ENCODE measurements at regions not wholly inside any gene's neighbourhood (a gene's known extent, or its start where the extent isn't known, plus 50 kb on each side); places are given as distances from the start of the nearest gene placed in this dataset.
"Not testable (repeated sequence)": the region's sequence is repeated elsewhere in the genome, so short reads cannot be mapped to it uniquely, and the experiment has no call there.

- DNase-seq (ENCODE audit: low read depth, low spot score), result no peak
- H3K27ac ChIP-seq, result peak overlapping the region; percentile 11
These were observed 393.3 kb upstream of the CTSO start for GRCh38 chr4:156346959-156347385.

DNA sequence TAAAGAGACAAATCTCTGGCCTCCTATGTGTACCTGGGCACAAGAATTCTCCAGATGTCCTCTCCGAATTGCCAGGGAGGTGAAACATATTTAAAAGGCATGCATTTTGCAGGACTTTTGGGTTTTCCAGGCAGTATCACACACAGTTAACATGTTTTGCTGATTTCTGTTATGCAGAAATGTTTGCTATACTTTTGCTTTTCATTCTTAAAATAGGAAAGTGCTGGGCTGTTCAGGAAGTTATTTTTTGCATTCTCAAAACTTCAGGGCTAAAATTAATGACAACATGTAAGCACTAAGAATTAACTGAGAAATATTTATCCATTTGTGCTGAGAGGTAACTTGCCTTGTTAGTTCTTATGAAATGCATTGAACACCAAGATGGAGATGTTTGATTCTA is 390.7 kb upstream of the CTSO start:
- no peak overlapping the region for H3K27ac ChIP-seq

GRCh38 chr4:156336511-156336910 is 382.8 kb upstream of the CTSO start:
- no peak overlapping the region for H3K27ac ChIP-seq
- no peak for DNase-seq (ENCODE audit: low read depth, low spot score)

More for the DNA sequence above, 390.7 kb upstream of the CTSO start:
- no peak for DNase-seq (ENCODE audit: low read depth, low spot score)

- DNase-seq (ENCODE audit: low read depth, low spot score), result no peak
- H3K27ac ChIP-seq, result no peak overlapping the region
These were observed 382.1 kb upstream of the CTSO start for GRCh38 chr4:156335721-156336120.

GRCh38 chr4:156330436-156331031 is 376.9 kb upstream of the CTSO start:
- no peak overlapping the region for H3K27ac ChIP-seq
- DNase-seq (ENCODE audit: low read depth, low spot score), result no peak

DNA sequence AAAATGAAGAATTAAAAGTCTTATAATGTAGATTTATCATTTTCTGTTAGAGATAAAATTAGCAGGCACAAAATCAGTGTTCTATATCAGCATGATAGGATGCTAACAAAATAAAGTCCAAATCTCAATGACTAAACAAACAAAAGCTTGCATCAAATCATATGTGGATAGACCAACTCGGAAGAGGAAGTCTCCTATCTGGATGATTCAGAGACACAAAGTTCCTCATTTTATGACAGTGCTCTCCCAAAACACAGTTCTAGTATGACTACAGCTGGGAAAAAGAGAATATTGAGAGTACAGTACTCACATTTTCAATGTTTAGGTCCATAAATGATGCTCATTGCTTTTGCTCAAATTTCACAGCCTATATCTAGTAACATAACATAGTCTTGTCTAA is 376.1 kb upstream of the CTSO start:
- H3K27ac ChIP-seq, result no peak overlapping the region
- DNase-seq (ENCODE audit: low read depth, low spot score), result no peak

- no peak for DNase-seq (ENCODE audit: low read depth, low spot score)
- H3K27ac ChIP-seq, result no peak overlapping the region
These were observed 375.2 kb upstream of the CTSO start for GRCh38 chr4:156328882-156329281.

GRCh38 chr4:156326246-156326645 is 372.6 kb upstream of the CTSO start:
- H3K27ac ChIP-seq, result no peak overlapping the region
- DNase-seq (ENCODE audit: low read depth, low spot score), result no peak

GRCh38 chr4:156322592-156322991 is 368.9 kb upstream of the CTSO start:
- peak; percentile 34 for DNase-seq (ENCODE audit: low read depth, low spot score)
- peak overlapping the region; percentile 12 for H3K27ac ChIP-seq

DNA sequence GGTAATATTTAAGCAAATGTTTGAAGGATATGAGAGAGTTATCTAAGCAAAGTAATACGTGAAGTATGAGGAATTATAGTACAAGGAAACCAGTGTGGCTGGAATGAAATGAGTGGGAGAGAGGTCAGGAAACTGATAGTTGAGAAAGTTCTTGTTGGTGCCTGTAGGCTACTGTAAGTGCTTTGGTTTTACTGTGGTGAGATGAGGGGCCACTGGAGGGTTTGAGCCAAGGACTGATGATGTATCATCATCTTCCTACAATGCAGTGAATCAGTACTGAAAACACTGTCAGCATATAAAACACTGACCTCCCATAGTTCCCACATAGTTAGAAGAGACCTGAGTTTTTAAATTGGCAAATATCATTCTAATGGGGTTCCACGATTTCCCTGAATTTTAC is 367.5 kb upstream of the CTSO start:
- no peak overlapping the region for H3K27ac ChIP-seq
- DNase-seq (ENCODE audit: low read depth, low spot score), result peak; percentile 78

DNA sequence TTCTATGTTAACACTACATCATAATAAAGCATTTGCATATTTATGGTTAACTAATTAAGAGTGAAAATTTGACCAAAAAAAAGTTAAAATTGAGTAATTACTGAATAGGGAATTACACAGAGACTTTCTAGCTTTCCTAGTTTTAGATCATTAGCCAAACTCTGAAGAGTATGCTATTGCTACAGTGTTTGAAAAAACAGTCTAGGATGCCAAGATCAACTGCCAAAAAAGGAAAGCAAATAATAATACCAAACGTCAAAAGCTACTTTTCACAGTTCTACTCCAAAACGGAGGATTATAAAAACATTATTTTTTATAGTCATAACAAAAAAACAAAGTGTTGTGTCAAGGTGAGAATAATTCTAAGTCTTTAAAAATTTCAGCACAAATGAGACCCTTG is 359.8 kb upstream of the CTSO start:
- H3K27ac ChIP-seq, result no peak overlapping the region
- no peak for DNase-seq (ENCODE audit: low read depth, low spot score)

- no peak for DNase-seq (ENCODE audit: low read depth, low spot score)
- no peak overlapping the region for H3K27ac ChIP-seq
These were observed 358.7 kb upstream of the CTSO start for GRCh38 chr4:156312261-156312847.

- DNase-seq (ENCODE audit: low read depth, low spot score), result no peak
- no peak overlapping the region for H3K27ac ChIP-seq
These were observed 355.4 kb upstream of the CTSO start for GRCh38 chr4:156309031-156309430.

DNA sequence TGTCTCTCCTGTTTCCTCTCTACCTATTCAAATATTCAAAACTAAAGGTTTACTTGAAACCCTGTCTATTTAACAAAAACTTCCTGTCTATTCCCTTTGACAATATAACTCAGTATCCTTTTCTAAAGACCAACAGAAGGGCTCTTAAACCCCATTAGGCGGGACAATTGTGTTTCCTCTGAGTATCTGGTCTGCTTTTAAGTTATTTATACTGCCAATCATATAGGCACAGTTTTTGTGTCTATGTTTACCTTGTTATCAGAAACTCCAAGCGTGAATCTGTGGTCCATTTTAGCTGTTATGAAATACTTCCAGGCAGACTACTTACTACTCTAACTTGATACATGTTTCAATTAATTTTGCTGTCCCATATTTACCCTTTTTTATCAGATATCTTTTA is 350.0 kb upstream of the CTSO start:
- no peak for DNase-seq (ENCODE audit: low read depth, low spot score)
- H3K27ac ChIP-seq, result no peak overlapping the region

DNA sequence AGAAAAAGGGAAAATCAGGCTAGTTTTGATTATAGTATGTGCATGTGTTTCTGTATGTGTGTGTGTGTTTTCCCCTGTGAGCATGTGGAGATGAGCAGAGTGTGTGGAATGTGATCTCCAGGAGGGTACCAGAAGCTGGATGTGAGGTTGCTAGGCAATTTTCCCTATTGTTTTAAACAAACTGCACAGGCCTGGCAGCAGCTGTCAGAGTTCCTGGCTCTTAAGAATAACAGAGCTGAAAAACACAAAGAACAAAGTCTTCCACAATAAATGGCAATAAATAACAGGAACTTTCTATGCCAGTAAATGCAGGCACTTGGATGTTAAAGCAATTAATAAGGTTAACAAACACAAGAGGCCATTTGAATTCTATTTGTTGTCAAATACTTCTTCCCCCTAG is 344.6 kb upstream of the CTSO start:
- H3K27ac ChIP-seq, result no peak overlapping the region
- DNase-seq (ENCODE audit: low read depth, low spot score), result no peak

DNA sequence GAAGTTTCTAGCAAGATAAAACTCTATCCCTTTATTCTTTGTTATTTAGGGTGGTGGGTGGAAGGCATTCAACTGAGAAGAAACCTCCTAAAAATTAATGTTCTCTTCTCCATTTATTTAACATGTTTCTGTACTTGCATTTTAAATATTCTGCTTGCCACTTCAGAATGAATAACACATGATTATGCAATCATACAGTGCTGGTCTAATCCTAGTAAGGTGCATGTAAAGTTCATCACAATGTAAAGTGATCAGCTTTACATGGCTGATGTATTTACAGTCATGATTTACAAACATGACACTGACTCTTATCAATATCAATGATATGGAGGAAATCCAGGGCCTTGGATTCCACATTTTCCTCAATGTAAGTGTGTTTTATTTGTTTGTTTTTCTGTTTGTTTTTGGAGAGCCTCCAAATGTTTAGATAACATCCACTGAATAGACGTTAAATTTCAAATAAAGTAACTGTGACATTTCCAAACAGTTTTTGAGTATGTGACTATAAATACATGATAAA is 342.1 kb upstream of the CTSO start:
- H3K27ac ChIP-seq, result no peak overlapping the region
- DNase-seq (ENCODE audit: low read depth, low spot score), result no peak

DNA sequence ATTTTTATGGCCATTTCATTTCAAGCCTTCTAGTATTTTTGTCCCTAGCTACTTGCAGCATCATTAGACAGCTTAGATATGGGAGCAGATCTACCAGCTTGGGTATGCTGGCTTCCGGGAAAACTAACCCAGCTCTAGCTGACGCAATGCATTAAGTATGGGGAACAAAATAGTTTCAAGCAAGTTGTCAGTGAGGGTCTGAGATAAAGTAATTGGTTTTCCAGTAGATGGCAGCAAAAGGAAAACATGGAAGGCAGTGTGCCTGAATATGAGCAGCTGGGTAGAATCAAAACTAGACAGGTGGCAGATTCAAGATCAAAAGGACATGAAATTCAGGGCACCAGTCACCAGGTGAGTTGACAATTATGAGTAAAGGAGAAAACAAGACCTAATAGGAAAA is 340.9 kb upstream of the CTSO start:
- peak; percentile 33 for DNase-seq (ENCODE audit: low read depth, low spot score)
- H3K27ac ChIP-seq, result peak overlapping the region; percentile 58

DNA sequence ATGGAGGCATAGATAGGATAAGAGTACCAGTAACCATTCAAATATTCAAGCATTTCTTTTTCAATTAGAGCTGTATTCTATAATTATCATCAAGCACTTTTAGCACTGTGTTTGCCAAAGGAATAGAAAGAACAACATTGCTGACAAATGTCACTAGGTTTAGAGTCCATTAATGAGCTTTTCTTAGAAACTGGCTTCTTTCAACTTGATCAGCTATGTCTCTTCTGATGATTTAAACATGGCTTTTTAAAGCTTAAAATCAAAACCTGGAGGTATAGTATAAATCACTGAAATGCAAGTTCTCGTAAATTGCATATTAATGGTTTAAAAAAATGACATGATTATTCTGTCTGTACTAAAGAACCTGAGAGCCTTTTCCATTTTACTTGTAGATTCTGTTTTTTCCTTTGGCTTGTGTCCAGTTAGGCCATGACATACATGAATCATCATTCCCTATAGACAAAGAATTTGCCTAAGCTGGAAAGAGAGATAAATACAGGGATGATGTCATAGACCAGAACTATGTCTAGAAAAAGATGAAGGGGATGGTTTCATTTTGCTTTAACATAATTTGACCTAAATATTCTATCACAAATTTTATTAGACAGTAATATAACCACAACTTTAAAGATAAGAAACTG is 340.1 kb upstream of the CTSO start:
- peak overlapping the region; percentile 58 for H3K27ac ChIP-seq
- DNase-seq (ENCODE audit: low read depth, low spot score), result peak; percentile 41

DNA sequence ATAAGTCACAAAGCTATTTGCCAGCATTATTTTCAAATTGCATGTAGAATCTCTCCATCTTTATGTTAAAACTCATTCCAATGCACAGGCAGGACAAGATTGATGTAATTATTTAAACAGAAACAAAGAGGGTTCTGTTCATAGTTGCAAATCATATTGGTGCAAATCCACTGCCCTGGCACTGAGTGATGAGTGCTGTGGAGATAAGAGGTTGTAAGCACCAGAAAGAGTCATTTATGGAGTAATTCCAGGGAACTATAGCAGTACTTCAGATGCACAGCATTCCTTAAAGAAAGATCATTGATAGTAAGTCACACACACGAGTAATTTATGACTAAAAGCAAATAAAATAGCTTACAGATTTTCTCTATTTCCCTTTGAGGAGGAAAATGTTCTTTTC is 337.7 kb upstream of the CTSO start:
- H3K27ac ChIP-seq, result no peak overlapping the region
- DNase-seq (ENCODE audit: low read depth, low spot score), result no peak

GRCh38 chr4:156290811-156291210 is 337.1 kb upstream of the CTSO start:
- no peak overlapping the region for H3K27ac ChIP-seq
- no peak for DNase-seq (ENCODE audit: low read depth, low spot score)

GRCh38 chr4:156290026-156290425 is 336.4 kb upstream of the CTSO start:
- not testable (repeated sequence) for H3K27ac ChIP-seq; DNase-seq (ENCODE audit: low read depth, low spot score)

DNA sequence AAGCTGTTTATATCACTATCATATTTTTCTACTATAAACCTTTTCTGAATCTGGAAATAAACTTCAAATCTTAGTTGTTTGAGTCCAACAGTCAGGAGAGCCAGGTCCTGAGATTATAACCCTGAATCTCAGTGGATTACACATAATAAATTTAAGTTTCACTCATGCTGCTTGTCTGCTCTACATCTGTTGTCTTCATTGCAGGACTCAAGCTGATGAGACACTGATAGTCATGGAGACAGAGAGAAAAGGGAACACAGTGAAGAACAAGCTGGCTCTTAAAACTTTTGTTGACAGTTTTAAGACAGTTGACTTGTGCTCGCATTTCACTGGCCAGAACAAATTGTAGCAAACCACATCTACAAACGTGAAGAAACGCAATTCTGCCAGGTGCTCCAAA is 327.0 kb upstream of the CTSO start:
- H3K27ac ChIP-seq, result no peak overlapping the region
- DNase-seq (ENCODE audit: low read depth, low spot score), result no peak
